HG02970 (cell line): ENCODE measurements at regions not wholly inside any gene's neighbourhood (a gene's known extent, or its start where the extent isn't known, plus 50 kb on each side); places are given as distances from the start of the nearest gene placed in this dataset.
"Not testable (repeated sequence)": the region's sequence is repeated elsewhere in the genome, so short reads cannot be mapped to it uniquely, and the experiment has no call there.

Experiments used
- ATAC-seq: cut with Tn5 transposase; IDR thresholded peaks from one replicate; pipeline ENCODE4 v1.9.1; 2021; ENCODE audit warnings: mild to moderate bottlenecking, moderate library complexity, moderate number of reproducible peaks; ENCODE audit not compliant: unreplicated experiment, low FRiP score

DNA sequence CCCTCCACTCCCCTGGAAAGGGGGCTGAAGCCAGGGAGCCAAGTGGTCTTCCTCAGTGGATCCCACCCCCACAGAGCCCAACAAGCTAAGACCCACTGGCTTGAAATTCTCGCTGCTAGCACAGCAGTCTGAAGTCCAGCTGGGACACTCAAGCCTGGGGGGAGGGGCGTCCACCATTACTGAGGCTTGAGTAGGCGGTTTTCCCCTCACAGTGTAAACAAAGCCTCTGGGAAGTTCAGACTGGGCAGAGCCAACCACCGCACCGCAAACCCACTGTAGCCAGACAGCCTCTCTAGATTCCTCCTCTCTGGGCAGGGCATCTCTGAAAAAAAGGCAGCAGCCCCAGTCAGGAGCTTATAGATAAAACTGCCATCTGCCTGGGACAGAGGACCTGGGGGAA, 114.4 kb upstream of the GNAI1 start:
- not testable (repeated sequence) for ATAC-seq

DNA sequence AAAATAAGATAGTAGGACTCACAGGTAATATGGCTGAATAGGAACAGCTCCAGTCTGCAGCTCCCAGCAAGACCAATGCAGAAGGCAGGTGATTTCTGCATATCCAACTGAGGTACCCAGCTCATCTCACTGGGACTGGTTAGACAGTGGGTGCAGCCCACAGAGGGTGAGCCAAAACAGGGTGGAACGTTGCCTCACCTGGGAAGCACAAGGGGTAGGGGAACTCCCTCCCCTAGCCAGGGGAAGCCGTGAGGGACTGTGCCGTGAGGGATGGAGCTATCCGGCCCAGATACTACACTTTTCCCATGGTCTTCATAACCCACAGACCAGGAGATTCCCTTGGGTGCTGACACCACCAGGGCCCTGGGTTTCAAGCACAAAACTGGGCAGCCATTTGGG, 114.8 kb upstream of the GNAI1 start:
- ATAC-seq: not testable (repeated sequence)

DNA sequence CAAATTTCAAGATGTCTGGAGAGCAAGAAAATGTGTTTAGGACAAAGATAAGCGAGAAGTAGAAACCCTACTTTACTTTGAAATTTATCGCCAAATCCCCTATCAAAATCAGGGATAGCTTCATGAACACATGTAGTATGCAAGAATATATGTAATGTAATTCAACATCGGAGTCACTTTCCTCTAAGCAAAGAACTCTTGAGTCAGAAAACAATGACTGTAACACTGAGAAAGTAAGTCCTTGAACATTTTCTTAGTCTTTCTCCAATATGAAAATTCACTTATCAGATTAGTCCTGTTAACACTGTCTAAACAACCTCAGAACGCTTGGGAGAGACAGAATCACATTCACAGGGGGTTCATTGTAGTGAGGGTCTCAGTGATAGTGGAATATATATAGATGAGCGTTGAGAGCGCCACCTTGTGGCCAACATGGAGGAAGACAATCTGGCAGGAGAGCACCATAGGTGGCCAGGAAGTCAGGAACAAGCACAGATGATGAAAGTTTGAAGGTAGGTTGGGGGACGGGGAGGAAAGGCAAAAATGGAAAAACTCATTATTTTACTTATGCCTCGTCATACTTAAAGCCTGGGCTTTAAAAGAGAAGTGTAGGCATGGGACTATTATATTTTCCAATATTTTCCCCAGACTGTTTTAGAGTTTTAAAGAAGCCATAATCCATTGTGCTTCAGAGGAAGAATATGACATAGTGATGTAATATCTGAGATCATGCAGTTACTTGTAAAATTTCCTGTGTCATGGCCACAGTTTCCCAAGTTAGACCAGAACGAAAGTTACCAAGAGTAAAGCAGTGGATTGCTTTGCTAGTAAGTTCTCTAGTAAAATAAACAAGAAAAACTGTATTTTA, 115.5 kb upstream of the GNAI1 start:
- ATAC-seq: peak; percentile 84

DNA sequence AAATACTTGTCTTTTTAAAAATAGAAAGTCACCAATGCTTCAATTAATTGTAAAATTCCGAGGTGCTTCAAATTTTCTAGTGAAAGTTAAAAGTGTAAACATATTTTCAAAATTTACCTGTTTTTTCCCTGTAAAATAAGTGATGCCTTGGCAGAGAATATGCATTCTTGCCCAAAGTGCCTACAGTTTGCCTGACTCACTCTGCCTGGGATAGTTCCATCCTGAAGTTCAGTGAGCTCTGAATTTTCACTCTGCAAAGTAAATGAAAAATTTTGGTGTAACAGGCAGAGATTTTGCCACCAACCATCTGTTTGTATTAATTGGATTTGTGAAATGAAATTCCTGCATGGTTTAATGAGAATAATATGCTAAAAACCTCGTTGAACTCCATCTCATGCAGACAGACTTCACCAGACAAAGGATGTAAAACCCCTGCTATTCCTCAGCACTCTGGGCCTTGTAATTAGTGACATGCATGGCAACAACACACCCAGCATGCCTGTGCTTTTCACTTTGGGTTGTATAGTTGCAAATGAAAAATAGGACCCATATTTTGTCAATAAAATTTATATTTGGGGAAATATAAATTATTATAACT, 117.4 kb upstream of the GNAI1 start:
- no peak for ATAC-seq

DNA sequence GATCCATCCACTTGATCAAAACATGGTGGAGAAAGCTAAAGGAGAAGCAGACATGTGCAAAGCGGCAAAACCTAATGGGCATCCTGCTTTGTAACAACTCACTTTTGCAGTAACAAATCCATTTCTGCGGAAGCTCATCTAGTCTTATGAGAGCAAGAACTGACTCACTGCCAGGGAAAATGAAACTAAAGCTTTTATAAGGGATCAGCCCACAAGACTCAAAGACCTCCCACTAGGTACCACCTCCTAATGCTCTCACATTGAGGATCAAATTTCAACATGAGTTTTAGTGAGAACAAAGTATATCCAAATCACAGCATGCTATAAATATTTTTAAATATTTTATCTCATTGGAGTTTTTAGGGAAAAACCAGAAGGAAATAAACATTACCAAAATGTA, 120.1 kb upstream of the GNAI1 start:
- no peak for ATAC-seq

DNA sequence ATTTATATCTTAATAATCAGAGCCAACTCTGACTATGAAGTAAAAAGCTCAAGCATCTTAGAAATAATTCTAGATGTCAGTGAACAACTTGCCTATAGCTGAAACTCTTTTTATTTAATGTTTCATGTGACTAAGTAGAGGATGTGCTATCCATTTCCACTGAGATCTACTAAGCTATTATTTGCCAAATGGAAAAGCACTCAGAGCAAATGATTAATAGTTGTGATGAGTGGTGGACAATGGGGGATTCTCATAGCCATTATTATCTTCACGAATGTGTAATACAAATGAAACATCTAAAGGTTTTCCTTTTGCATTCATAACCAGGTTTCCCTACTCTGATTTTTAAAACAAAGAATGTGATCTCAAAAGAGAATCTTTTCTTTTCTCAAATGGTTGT, 126.6 kb upstream of the GNAI1 start:
- no peak for ATAC-seq

DNA sequence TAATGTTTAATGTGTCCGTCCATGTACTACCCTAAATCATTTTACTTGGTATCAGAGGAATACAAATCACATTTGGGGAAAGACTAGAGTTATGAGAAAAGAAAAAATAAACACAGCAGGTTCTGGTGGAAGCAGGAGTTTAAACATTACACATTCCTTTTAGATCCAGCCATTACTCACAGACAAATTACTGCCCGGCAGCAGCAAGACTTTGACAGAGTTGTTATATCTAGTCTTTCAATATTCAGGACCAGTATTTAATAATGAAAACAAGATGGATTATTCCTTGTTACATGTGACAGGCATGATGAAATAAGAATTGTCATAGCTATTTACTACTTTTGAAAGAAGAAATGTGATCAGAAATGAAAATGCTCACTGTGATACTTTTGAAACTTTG, 131.8 kb upstream of the GNAI1 start:
- no peak for ATAC-seq

DNA sequence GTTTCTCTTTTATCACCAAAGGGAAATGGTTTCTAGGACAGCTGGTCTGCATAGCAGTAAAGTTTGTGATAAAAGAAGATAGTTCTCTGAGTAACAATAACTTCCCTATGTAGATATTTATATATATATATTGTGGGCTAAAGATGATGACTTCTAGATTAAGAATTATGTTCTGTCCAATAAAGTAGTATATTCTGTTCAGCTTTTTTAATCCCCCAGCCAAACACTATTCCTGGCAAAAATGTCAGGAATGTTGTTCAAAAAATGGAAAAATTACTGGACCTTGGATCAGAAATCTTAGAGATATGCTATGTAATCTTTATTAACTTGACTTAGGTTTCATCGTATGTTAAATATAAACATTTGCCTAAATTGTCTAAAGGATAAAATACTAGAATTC, 136.3 kb upstream of the GNAI1 start:
- ATAC-seq: no peak

DNA sequence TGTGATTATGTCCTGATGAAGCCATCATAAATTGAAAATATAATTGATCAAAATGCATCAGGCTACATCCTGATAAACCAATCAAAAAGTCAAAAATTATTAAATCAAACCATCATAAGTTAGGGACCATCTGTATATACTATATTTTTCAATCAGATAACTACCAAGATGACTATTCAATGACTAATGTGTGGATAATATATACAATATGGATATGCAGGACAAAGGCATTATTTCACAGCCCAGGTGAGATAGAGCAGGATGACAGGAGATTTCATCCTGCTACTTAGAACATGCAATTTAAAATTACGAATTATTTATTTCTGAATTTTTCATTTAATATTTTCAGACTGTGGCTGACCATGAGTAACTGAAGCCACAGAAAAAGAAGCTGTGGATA, 137.3 kb upstream of the GNAI1 start:
- no peak for ATAC-seq

DNA sequence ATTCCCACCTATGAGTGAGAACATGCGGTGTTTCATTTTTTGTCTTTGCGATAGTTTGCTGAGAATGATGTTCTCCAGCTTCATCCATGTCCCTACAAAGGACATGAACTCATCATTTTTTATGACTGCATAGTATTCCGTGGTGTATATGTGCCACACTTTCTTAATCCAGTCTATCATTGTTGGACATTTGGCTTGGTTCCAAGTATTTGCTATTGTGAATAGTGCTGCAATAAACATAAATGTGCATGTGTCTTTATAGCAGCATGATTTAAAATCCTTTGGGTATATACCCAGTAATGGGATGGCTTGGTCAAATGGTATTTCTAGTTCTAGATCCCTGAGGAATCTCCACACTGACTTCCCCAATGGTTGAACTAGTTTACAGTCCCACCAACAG, 138.9 kb upstream of the GNAI1 start:
- not testable (repeated sequence) for ATAC-seq

DNA sequence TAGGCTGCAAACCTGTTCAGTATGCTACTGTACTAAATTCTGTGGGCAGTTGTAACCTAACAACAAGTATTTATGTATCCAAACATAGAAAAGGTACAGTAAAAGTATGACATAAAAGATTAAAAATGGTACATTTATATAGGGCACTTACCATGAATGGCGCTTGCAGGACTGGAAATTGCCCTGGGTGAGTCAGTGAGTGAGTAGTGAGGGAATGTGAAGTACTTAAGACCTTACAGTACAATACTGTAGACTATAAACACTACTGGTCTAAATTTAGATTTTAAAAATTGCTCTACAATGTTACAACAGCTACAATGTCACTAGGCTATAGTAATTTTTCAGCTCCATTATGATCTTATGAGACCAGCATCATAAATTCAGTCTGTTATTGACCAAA, 146.0 kb upstream of the GNAI1 start:
- ATAC-seq: no peak

DNA sequence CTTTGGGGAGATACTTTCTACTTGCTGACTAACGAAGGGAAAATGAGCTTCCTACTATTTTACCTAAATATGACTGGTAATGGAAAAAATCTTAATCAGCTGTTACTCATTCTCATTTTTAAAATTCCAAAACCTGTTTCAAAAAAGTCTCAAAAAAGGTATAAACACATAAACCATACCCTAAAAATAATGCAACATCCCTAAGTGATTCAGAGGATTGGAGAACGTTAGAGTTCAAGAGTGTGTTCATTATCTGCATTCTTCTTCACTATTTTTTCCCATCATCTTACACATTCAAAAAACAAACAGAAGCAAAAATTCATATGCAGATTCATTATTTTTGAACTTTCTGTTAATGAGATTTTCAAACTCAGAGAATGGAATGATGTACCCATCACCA, 150.4 kb upstream of the GNAI1 start:
- ATAC-seq: no peak

DNA sequence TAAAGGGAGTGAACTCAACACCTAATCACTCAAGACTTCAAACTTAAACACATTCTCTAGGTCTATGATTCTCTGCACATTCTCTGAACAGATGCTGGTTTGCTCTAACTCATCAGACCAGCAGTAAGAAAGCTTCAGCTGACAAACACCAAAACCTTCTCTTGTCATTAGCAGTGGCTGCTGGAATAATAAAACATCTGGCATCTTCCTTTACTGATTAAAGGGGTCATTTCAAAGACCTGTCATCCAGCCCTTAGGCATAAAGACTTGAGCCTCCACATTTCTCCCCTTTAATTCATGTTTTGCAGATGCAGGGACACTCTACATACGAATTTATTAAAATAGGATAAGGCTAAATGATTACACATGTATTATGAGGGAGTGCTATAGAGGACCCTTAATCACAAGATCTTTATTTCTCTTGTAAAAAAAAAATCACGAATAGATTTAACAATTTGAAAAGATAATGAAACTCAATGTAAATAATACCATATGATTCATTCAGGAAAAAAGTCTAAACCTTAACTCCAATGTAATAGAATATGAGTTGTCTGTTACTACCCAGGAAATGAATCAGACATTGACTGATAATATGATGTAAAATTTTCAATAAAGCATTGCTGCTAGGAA, 152.4 kb upstream of the GNAI1 start:
- ATAC-seq: no peak

DNA sequence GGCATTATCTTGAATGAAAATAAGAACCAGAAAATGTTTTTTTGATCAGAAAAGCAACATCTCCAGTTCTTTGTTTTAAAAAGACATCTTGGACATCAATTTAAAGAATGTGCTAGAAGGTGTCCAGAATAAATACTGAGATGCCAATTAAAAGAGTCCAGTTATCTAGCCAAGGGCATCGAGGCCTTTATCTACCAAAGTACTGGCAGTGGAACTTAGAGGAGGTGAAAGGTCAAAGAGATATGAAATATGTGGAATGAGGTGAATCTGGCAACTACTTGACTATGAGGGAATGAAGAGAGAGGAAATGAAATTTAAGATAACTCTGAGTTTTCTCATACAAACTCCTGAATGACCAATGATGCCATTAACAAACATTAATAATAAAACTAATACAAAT, 154.3 kb upstream of the GNAI1 start:
- ATAC-seq: no peak

DNA sequence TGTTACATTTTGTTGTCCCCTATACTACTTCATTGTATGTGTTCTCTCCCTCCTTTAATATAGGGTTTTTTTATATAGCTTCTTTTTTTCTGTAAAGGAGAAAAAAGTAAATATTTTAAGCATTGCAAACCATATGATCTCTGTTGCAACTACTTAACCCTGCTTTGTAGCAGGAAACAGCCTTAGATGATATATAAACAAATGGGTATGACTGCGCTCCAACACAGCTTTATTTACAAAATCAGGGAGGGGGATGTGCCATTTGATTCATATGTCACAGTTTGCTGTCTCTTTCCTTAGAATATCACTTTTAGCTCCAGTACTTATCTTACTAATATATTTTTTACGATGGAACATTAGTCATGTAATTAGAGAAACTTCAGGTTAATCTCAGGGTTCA, 155.2 kb upstream of the GNAI1 start:
- ATAC-seq: no peak

DNA sequence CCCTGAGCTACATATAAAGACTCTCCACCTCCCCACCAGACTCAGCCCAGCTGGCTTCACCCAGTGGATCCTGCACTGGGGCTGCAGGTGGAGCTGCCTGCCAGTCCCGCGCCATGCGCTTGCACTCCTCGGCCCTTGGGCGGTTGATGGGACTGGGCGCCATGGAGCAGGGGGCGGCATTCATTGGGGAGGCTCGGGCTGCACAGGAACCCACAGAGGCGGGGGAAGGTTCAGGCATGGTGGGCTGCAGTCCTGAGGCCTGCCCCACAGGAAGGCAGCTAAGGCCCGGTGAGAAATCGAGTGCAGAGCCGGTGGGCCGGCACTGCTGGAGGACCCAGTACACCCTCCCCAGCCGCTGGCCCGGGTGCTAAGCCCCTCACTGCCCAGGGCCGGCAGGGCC, 157.2 kb upstream of the GNAI1 start:
- no peak for ATAC-seq

DNA sequence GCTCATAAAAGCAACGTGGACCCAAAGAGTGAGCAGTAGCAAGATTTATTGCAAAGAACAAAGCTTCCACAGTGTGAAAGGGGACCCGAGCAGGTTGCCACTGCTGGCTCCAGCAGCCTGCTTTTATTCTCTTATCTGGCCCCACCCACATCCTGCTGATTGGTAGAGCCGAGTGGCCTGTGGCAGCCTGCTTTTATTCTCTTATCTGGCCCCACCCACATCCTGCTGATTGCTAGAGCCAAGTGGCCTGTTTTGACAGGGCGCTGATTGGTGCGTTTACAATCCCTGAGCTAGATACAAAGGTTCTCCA, 158.0 kb upstream of the GNAI1 start:
- ATAC-seq: not testable (repeated sequence)

DNA sequence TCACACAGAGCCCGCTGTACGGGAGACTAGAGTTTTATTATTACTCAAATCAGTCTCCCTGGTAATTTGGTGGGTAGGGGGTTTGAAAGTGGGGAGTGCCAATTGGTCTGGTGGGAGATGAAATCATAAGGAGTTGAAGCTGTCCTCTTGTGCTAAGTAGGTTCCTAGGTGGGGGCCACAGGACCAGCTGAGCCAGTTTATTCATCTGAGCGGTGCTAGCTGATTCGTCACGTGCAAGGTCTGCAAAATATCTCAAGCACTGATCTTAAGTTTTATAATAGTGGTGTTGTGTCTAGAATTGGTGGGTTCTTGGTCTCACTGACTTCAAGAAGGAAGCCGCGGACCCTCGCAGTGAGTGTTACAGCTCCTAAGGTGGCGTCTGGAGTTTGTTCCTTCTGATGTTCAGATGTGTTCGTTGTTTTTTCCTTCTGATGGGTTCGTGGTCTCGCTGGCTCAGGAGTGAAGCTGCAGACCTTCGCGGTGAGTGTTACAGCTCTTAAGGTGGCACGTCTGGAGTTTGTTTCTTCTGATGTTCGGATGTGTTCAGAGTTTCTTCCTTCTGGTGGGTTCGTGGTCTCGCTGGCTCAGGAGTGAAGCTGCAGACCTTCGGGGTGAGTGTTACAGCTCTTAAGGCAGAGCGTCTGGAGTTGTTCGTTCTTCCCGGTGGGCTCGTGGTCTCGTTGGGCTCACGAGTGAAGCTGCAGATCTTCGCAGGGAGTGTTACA, 158.5 kb upstream of the GNAI1 start:
- not testable (repeated sequence) for ATAC-seq

DNA sequence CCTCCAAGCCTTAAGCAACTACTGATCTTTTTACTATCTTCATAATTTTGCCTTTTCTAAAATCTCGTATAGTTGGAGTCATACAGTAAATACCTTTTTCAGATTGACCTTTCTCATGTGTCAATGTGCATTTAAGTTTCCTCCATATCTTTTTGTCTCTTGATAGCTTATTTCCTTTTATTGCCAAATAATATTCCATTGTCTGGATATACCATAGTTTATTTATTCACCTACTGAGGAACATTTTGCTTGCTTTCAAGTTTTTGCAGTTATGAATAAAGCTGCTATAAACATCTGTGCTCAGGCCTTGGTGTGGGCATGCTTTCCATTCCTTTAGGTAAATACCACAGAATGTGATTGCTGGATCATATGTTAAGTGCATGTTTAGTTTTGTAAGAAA, 161.2 kb upstream of the GNAI1 start:
- no peak for ATAC-seq

DNA sequence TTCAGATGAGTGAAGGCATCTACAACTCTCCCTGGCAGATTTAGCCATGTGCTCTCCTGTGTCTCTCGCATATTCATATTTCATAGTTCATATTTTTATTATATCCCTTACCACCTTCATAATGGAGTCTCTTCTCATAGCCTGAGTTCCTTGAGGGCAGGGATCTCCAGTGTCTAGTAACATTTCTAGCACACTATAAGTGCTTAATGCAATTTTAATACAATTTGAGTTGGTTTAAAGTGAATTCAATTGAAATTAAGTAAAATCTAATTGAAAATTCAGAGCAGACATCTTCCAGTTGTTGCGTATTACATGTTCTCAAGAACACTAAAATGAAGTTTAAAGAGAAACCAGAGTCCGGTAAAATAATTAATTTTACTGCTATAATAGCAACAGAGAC, 163.6 kb upstream of the GNAI1 start:
- ATAC-seq: no peak

DNA sequence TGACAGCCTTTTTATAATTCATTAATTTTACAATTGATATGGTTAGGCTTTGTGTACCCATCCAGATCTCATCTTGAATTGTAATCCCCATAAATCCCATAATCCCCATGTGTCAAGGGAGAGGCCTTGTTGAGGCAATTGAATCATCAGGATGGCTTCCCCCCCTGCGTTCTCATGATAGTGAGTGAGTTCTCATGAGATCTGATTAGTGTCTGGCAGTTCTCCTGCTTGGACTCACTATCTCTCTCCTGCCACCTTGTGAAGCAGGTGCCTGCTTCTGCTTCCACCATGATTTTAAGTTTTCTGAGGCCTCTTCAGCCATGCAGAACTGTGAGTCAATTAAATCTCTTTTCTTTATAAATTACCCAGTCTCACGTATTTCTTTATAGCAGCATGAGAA, 165.7 kb upstream of the GNAI1 start:
- ATAC-seq: no peak
